ENCODE measurements at regions not wholly inside any gene's neighbourhood (a gene's known extent, or its start where the extent isn't known, plus 50 kb on each side); places are given as distances from the start of the nearest gene placed in this dataset.

GRCh38 chr6:106765496-106765895, 136.1 kb downstream of the QRSL1 start:
- Histone ChIP-seq H3K79me2 (ENCODE audit: insufficient read depth) (no peaks in the 10 kb centered on the region), H3F3A (replicated peaks; ENCODE audit: insufficient read depth) (no peaks in the 10 kb centered on the region), H3K27ac (ENCODE audit: low read depth in 2 of 2, low read length in 1 of 2) (no peak overlapping the region), H3K4me1 (ENCODE audit: control insufficient read depth in 1 of 2, insufficient read depth in 2 of 2, low read depth in 1 of 2, low read length in 1 of 2) (no peaks in the 10 kb centered on the region), H3K9ac (no peak overlapping the region), H3K9me2 (no peaks in the 10 kb centered on the region), H3K36me3 (replicated peaks in 1 of 2; ENCODE audit: control insufficient read depth in 1 of 2, insufficient read depth in 2 of 2, low read length in 1 of 2) (no peaks in the 10 kb centered on the region), H3K4me3 (ENCODE audit: low read depth in 2 of 2, low read length in 1 of 2) (no peak overlapping the region), H3K4me2 (no peak overlapping the region), H2AFZ (ENCODE audit: low read depth) (no peak overlapping the region), H4K20me1 (ENCODE audit: insufficient read depth) (no peaks in the 10 kb centered on the region), H3K9me3 (no peaks in the 10 kb centered on the region), H3K27me3 (ENCODE audit: insufficient read depth) (no peaks in the 10 kb centered on the region)
- POLR2A ChIA-PET = no interaction called here
- CTCF ChIA-PET = no interaction called here
- DNase-seq = no peak
- TF ChIP-seq CTCF (IDR thresholded peaks at IDR 0.05) (no peak), TCF12 (IDR thresholded peaks at IDR 0.05) (no peak), POLR2AphosphoS5 (IDR thresholded peaks at IDR 0.05; ENCODE audit: low read depth, low read length) (no peak), RFX5 (IDR thresholded peaks at IDR 0.05; ENCODE audit: low read length) (no peak), RAD21 (IDR thresholded peaks at IDR 0.05; ENCODE audit: low read length) (no peak), MEF2A (IDR thresholded peaks at IDR 0.05; ENCODE audit: borderline replicate concordance, low read depth) (no peak)
- 56% methylated on average over 2 of the region's 2 CpGs for WGBS (ENCODE audit: low lambda C conversion rate)

- DNase-seq = no peak
- Histone ChIP-seq H3K9me2 (no peaks in the 10 kb centered on the region), H3K27me3 (ENCODE audit: insufficient read depth) (no peaks in the 10 kb centered on the region), H2AFZ (ENCODE audit: low read depth) (no peak overlapping the region), H3K27ac (ENCODE audit: low read depth in 2 of 2, low read length in 1 of 2) (no peak overlapping the region), H4K20me1 (ENCODE audit: insufficient read depth) (no peaks in the 10 kb centered on the region), H3F3A (replicated peaks; ENCODE audit: insufficient read depth) (no peaks in the 10 kb centered on the region), H3K9ac (no peak overlapping the region), H3K36me3 (replicated peaks in 1 of 2; ENCODE audit: control insufficient read depth in 1 of 2, insufficient read depth in 2 of 2, low read length in 1 of 2) (no peaks in the 10 kb centered on the region), H3K4me1 (ENCODE audit: control insufficient read depth in 1 of 2, insufficient read depth in 2 of 2, low read depth in 1 of 2, low read length in 1 of 2) (no peaks in the 10 kb centered on the region), H3K9me3 (no peaks in the 10 kb centered on the region), H3K79me2 (ENCODE audit: insufficient read depth) (no peaks in the 10 kb centered on the region), H3K4me2 (no peak overlapping the region), H3K4me3 (ENCODE audit: low read depth in 2 of 2, low read length in 1 of 2) (no peak overlapping the region)
- CTCF ChIA-PET = interaction anchor here (0.7 kb wide), 1 partner anchor 35 kb away, joined by 3 read pairs; no protein-coding TSS in a partner anchor
- POLR2A ChIA-PET = no interaction called here
- WGBS (ENCODE audit: low lambda C conversion rate) = 22% methylated on average over 2 of the region's 2 CpGs
- TF ChIP-seq EP300 (IDR thresholded peaks at IDR 0.05; ENCODE audit: borderline replicate concordance in 1 of 2, low read depth in 1 of 2, low read length in 1 of 2) = no peak
- no peak for TF ChIP-seq FOXJ3 (CRISPR knock-in tag; IDR thresholded peaks at IDR 0.05)
- no peak for TF ChIP-seq ELF1 (IDR thresholded peaks at IDR 0.05)
- TF ChIP-seq NRF1 (IDR thresholded peaks at IDR 0.05; ENCODE audit: low read depth, low read length) = no peak
- no peak for TF ChIP-seq IRF3 (IDR thresholded peaks at IDR 0.05; ENCODE audit: low read depth, low read length)
- TF ChIP-seq PBX3 (IDR thresholded peaks at IDR 0.05) = no peak
Observed at GRCh38 chr6:106764353-106764980, 135.1 kb downstream of the QRSL1 start.
